Fibroblast of lung (primary cell): ENCODE measurements at regions not wholly inside any gene's neighbourhood (a gene's known extent, or its start where the extent isn't known, plus 50 kb on each side); places are given as distances from the start of the nearest gene placed in this dataset.

Source experiments
- DNase-seq, 2 donors: peaks; one replicate each; pipeline versions ENCODE4 v3.0.0 to v3.0.0-alpha.2; 2010; ENCODE audit warnings: low read depth in 2 of 2
- H2AFZ ChIP-seq: 2 replicates; pipeline ENCODE4 v1.5.1; 2012; ENCODE audit warnings: low read length, control low read depth, inconsistent platforms
- H3K27ac ChIP-seq: 2 replicates; pipeline ENCODE4 v1.5.1; 2011; ENCODE audit warnings: low read length, control low read depth; ENCODE audit not compliant: insufficient read depth
- H3K27me3 ChIP-seq: 2 replicates; pipeline ENCODE4 v1.5.1; 2011; ENCODE audit warnings: mild to moderate bottlenecking, low read length; ENCODE audit not compliant: control insufficient read depth, insufficient read depth
- H3K36me3 ChIP-seq: 2 replicates; pipeline ENCODE4 v1.5.1; 2011; ENCODE audit warnings: low read length; ENCODE audit not compliant: control insufficient read depth, insufficient read depth
- H3K4me1 ChIP-seq: 2 replicates; pipeline ENCODE4 v1.5.1; 2011; ENCODE audit warnings: low read length; ENCODE audit not compliant: control insufficient read depth, insufficient read depth; ENCODE audit errors: extremely low read depth
- H3K4me2 ChIP-seq: 2 replicates; pipeline ENCODE4 v1.5.1; 2011; ENCODE audit warnings: low read length, control low read depth; ENCODE audit not compliant: insufficient read depth; ENCODE audit errors: extremely low read depth
- H3K4me3 ChIP-seq, 4 experiments: fragments of 200-600 bp in 1 of 4; sonication (generic) in 1 of 4; replicated peaks in 1 of 4; 2 replicates each; pipeline ENCODE4 v1.5.1; 2011 to 2016; ENCODE audit warnings: low read length in 4 of 4, low read depth in 3 of 4, mild to moderate bottlenecking in 3 of 4, control low read depth in 2 of 4, inconsistent platforms in 1 of 4, mixed read lengths in 1 of 4; ENCODE audit not compliant: insufficient read depth in 1 of 4; ENCODE audit errors: control extremely low read depth in 1 of 4
- H3K79me2 ChIP-seq: 2 replicates; pipeline ENCODE4 v1.5.1; 2012; ENCODE audit warnings: mild to moderate bottlenecking, low read length, inconsistent platforms; ENCODE audit not compliant: control insufficient read depth, insufficient read depth
- H3K9ac ChIP-seq: 2 replicates; pipeline ENCODE4 v1.5.1; 2011; ENCODE audit warnings: mild to moderate bottlenecking, low read length, control low read depth; ENCODE audit not compliant: insufficient read depth
- H3K9me3 ChIP-seq: 2 replicates; pipeline ENCODE4 v1.5.1; 2012; ENCODE audit warnings: low read depth, low read length; ENCODE audit not compliant: control insufficient read depth, insufficient read depth
- H4K20me1 ChIP-seq: 2 replicates; pipeline ENCODE4 v1.5.1; 2011; ENCODE audit warnings: low read length; ENCODE audit not compliant: control insufficient read depth, insufficient read depth; ENCODE audit errors: extremely low read depth
- CTCF ChIP-seq, 2 donors: IDR thresholded peaks in 1 of 2; conservative IDR thresholded peaks in 1 of 2; 1 replicate in 1 of 2; 2 replicates in 1 of 2; pipeline ENCODE4 v1.5.1; 2011 to 2012; ENCODE audit warnings: low read length in 2 of 2, control low read depth in 1 of 2, inconsistent platforms in 1 of 2, low read depth in 1 of 2, mild to moderate bottlenecking in 1 of 2
- EZH2 ChIP-seq: IDR thresholded peaks from 2 replicates; pipeline ENCODE4 v1.5.1; 2012; ENCODE audit warnings: low read length, control low read depth, mild to moderate bottlenecking; ENCODE audit errors: missing control alignments

DNA sequence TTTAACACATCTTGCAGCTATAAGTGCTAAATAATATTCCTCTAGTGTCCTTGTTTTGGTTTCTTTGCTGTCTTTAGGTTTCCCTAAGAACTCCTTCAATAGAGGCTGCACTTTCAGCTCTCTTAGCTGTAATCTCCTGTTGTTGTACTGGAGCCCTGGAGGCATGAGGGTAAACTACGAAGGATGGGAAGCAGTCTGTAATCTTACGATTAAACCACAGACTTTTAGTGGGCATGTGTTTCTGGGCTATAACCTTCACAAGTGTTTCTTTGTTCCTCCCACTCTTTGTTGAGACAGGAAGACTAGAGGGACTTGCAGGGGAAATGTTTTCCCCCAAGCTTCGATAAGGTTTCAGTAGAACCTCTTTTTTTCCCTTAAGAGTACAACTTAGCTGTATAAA lies 1058.1 kb downstream of the NSUN3 start:
- Histone ChIP-seq H3K27ac (no peak overlapping the region), H3K36me3 (no peaks in the 10 kb centered on the region), H3K79me2 (no peaks in the 10 kb centered on the region), H3K4me3 (no peak overlapping the region), H2AFZ (no peak overlapping the region), H3K9me3 (no peaks in the 10 kb centered on the region), H3K9ac (no peak overlapping the region), H4K20me1 (no peaks in the 10 kb centered on the region), H3K4me1 (no peaks in the 10 kb centered on the region), H3K4me2 (no peak overlapping the region), H3K27me3 (no peaks in the 10 kb centered on the region)
- no peak for TF ChIP-seq EZH2
- no peak for TF ChIP-seq CTCF (conservative IDR thresholded peaks at IDR 0.05 in 1 of 2, IDR thresholded peaks at IDR 0.05 in 1 of 2; ENCODE audit: low read depth in 1 of 2, low read length in 2 of 2)
- peak in 1 of 2 donors; percentile 3 for DNase-seq

- no peak overlapping the region for H3K4me3 ChIP-seq
- no peak for DNase-seq
- H3K9ac ChIP-seq: no peak overlapping the region
- no peak overlapping the region for H2AFZ ChIP-seq
- no peak for TF ChIP-seq CTCF (conservative IDR thresholded peaks at IDR 0.05 in 1 of 2, IDR thresholded peaks at IDR 0.05 in 1 of 2; ENCODE audit: low read depth in 1 of 2, low read length in 2 of 2)
- no peak for TF ChIP-seq EZH2
- H3K27ac ChIP-seq: no peak overlapping the region
- H3K4me2 ChIP-seq: no peak overlapping the region
- H3K79me2 ChIP-seq: no peaks in the 10 kb centered on the region
- no peaks in the 10 kb centered on the region for H3K27me3 ChIP-seq
- no peaks in the 10 kb centered on the region for H3K9me3 ChIP-seq
- no peaks in the 10 kb centered on the region for H3K4me1 ChIP-seq
- no peaks in the 10 kb centered on the region for H4K20me1 ChIP-seq
- no peaks in the 10 kb centered on the region for H3K36me3 ChIP-seq
These were observed 1060.2 kb downstream of the NSUN3 start for GRCh38 chr3:95123104-95123503.

GRCh38 chr3:95134693-95135413 lies 1072.0 kb downstream of the NSUN3 start:
- Histone ChIP-seq H2AFZ (no peak overlapping the region), H4K20me1 (no peaks in the 10 kb centered on the region), H3K4me1 (no peaks in the 10 kb centered on the region), H3K27me3 (no peaks in the 10 kb centered on the region), H3K4me2 (no peak overlapping the region), H3K4me3 (no peak overlapping the region), H3K9ac (no peak overlapping the region), H3K27ac (no peak overlapping the region), H3K79me2 (no peaks in the 10 kb centered on the region), H3K36me3 (no peaks in the 10 kb centered on the region), H3K9me3 (no peaks in the 10 kb centered on the region)
- TF ChIP-seq EZH2: no peak
- TF ChIP-seq CTCF (conservative IDR thresholded peaks at IDR 0.05 in 1 of 2, IDR thresholded peaks at IDR 0.05 in 1 of 2; ENCODE audit: low read depth in 1 of 2, low read length in 2 of 2): no peak
- DNase-seq: peak in 1 of 2 donors; percentile 40
